H1 (cell line): ENCODE measurements at regions not wholly inside any gene's neighbourhood (a gene's known extent, or its start where the extent isn't known, plus 50 kb on each side); places are given as distances from the start of the nearest gene placed in this dataset.

Source experiments
- CTCF ChIA-PET: fragments of 300-600 bp; sonication (Branson Sonifier 250); formaldehyde crosslinking; loops from one replicate; lab custom pipeline; 2021; ENCODE audit not compliant: partially characterized antibody; lab: Charles Lee
- POLR2A ChIA-PET: fragments of 300-600 bp; sonication (Branson Sonifier 250); formaldehyde crosslinking; loops from one replicate; lab custom pipeline; 2021; ENCODE audit warnings: inconsistent platforms; ENCODE audit not compliant: partially characterized antibody; lab: Charles Lee
- DNase-seq, 2 experiments: peaks; one replicate each; pipeline versions ENCODE4 v3.0.0 to v3.0.0-alpha.2; 2010 to 2022; ENCODE audit warnings: low spot score in 2 of 2, low read depth in 1 of 2, mixed read lengths in 1 of 2
- FAIRE-seq: peaks from 2 replicates; lab custom pipeline; 2011; peaks lifted over from hg19 to GRCh38; lab: Jason Lieb, UNC
- H2AFZ ChIP-seq: 2 replicates; pipeline ENCODE4 v1.8.1; 2012; ENCODE audit warnings: low read length, inconsistent platforms
- H2AK5ac ChIP-seq: 2 replicates; pipeline ENCODE4 v1.6.1; 2013; ENCODE audit warnings: low read depth, low read length
- H2BK120ac ChIP-seq: replicated peaks from 2 replicates; pipeline ENCODE3; 2013; ENCODE audit warnings: low read depth, low read length, inconsistent platforms
- H2BK12ac ChIP-seq: 2 replicates; pipeline ENCODE4 v1.6.1; 2013; ENCODE audit warnings: low read depth, low read length
- H2BK15ac ChIP-seq: 2 replicates; pipeline ENCODE4 v1.6.1; 2013; ENCODE audit warnings: low read length
- H2BK20ac ChIP-seq: 2 replicates; pipeline ENCODE4 v1.6.1; 2013; ENCODE audit warnings: low read length
- H2BK5ac ChIP-seq: 2 replicates; pipeline ENCODE4 v1.6.1; 2013; ENCODE audit warnings: low read depth, low read length
- H3K14ac ChIP-seq: 2 replicates; pipeline ENCODE4 v1.6.1; 2013; ENCODE audit warnings: inconsistent platforms; ENCODE audit not compliant: insufficient read length
- H3K18ac ChIP-seq: 2 replicates; pipeline ENCODE4 v1.6.1; 2013; ENCODE audit warnings: low read length; ENCODE audit errors: extremely low read depth
- H3K23ac ChIP-seq: 2 replicates; pipeline ENCODE4 v1.6.1; 2013; ENCODE audit warnings: inconsistent platforms; ENCODE audit not compliant: insufficient read length
- H3K23me2 ChIP-seq: 2 replicates; pipeline ENCODE4 v1.6.1; 2013; ENCODE audit warnings: low read depth, low read length
- H3K27ac ChIP-seq: 2 replicates; pipeline ENCODE4 v1.6.1; 2011; ENCODE audit warnings: low read depth, low read length, inconsistent platforms
- H3K27me3 ChIP-seq, 4 experiments: replicated peaks in 1 of 4; 1 replicate in 1 of 4; 2 replicates in 3 of 4; pipeline versions ENCODE4 v1.6.1 to v1.8.1; 2011 to 2013; ENCODE audit warnings: low read length in 3 of 4, mild to moderate bottlenecking in 3 of 4, inconsistent platforms in 2 of 4, mixed read lengths in 2 of 4, moderate library complexity in 1 of 4; ENCODE audit not compliant: control insufficient read depth in 3 of 4, insufficient read depth in 3 of 4; ENCODE audit errors: extremely low read depth in 1 of 4
- H3K36me3 ChIP-seq, 4 experiments: 2 replicates each; pipeline versions ENCODE4 v1.6.1 to v1.8.1; 2011 to 2013; ENCODE audit warnings: mild to moderate bottlenecking in 4 of 4, low read length in 3 of 4, moderate library complexity in 2 of 4, control low read depth in 1 of 4, inconsistent platforms in 1 of 4; ENCODE audit not compliant: insufficient read depth in 4 of 4, control insufficient read depth in 2 of 4
- H3K4ac ChIP-seq: replicated peaks from 2 replicates; pipeline ENCODE3; 2013; ENCODE audit warnings: low read length, low read depth, mixed read lengths, inconsistent platforms; ENCODE audit not compliant: insufficient read length
- H3K4me1 ChIP-seq, 4 experiments: replicated peaks in 1 of 4; 1 replicate in 1 of 4; 2 replicates in 3 of 4; pipeline versions ENCODE4 v1.6.1 to v1.8.1; 2011 to 2013; ENCODE audit warnings: low read length in 3 of 4, inconsistent platforms in 2 of 4, mixed read lengths in 1 of 4; ENCODE audit not compliant: insufficient read depth in 4 of 4, control insufficient read depth in 3 of 4
- H3K4me2 ChIP-seq, 2 experiments: 2 replicates each; pipeline versions ENCODE4 v1.6.1 to v1.8.1; 2011 to 2013; ENCODE audit warnings: low read depth in 2 of 2, low read length in 2 of 2, control low read depth in 1 of 2, inconsistent platforms in 1 of 2, mild to moderate bottlenecking in 1 of 2; ENCODE audit not compliant: insufficient read depth in 1 of 2
- H3K4me3 ChIP-seq, 4 experiments: fragments of 200-600, 300-600 bp in 1 of 4; sonication (generic), shearing (Covaris generic), sonication (Bioruptor Twin) in 1 of 4; 2 replicates each; pipeline versions ENCODE4 v1.5.1 to v1.8.1; 2011 to 2016; ENCODE audit warnings: low read length in 4 of 4, low read depth in 3 of 4, control low read depth in 2 of 4, inconsistent platforms in 2 of 4, mild to moderate bottlenecking in 2 of 4, mixed read lengths in 1 of 4, moderate library complexity in 1 of 4; ENCODE audit not compliant: insufficient read depth in 2 of 4; ENCODE audit errors: extremely low read depth in 1 of 4
- H3K56ac ChIP-seq: replicated peaks from 2 replicates; pipeline ENCODE3; 2013; ENCODE audit warnings: low read depth, mild to moderate bottlenecking, mixed read lengths, low read length, inconsistent platforms; ENCODE audit not compliant: insufficient read length
- H3K79me1 ChIP-seq: 2 replicates; pipeline ENCODE4 v1.6.1; 2013; ENCODE audit warnings: low read depth, low read length, control low read depth
- H3K79me2 ChIP-seq, 2 experiments: 2 replicates each; pipeline versions ENCODE4 v1.6.1 to v1.8.1; 2012 to 2013; ENCODE audit warnings: low read length in 2 of 2, mild to moderate bottlenecking in 2 of 2, inconsistent platforms in 1 of 2; ENCODE audit not compliant: insufficient read depth in 2 of 2, control insufficient read depth in 1 of 2
- H3K9ac ChIP-seq, 4 experiments: replicated peaks in 1 of 4; 1 replicate in 1 of 4; 2 replicates in 3 of 4; pipeline versions ENCODE4 v1.6.1 to v1.8.1; 2011 to 2013; ENCODE audit warnings: low read depth in 3 of 4, low read length in 3 of 4, control low read depth in 2 of 4, mild to moderate bottlenecking in 2 of 4, moderate library complexity in 2 of 4, inconsistent platforms in 1 of 4; ENCODE audit errors: extremely low read depth in 1 of 4
- H3K9me3 ChIP-seq, 2 experiments: 2 replicates each; pipeline versions ENCODE4 v1.6.1 to v1.8.1; 2012 to 2013; ENCODE audit warnings: mild to moderate bottlenecking in 2 of 2, moderate library complexity in 2 of 2, control low read depth in 1 of 2, inconsistent platforms in 1 of 2, low read depth in 1 of 2, low read length in 1 of 2, mixed read lengths in 1 of 2; ENCODE audit not compliant: insufficient read depth in 2 of 2
- H4K20me1 ChIP-seq, 2 experiments: replicated peaks in 1 of 2; 2 replicates each; pipeline versions ENCODE3 to v1.8.1; 2011 to 2013; ENCODE audit warnings: inconsistent platforms in 2 of 2, low read length in 2 of 2, mild to moderate bottlenecking in 1 of 2; ENCODE audit not compliant: insufficient read depth in 2 of 2, control insufficient read depth in 1 of 2
- H4K5ac ChIP-seq: 2 replicates; pipeline ENCODE4 v1.6.1; 2013; ENCODE audit warnings: low read length, low read depth, mixed read lengths, inconsistent platforms; ENCODE audit not compliant: insufficient read length
- H4K8ac ChIP-seq: 2 replicates; pipeline ENCODE4 v1.8.0; 2013; ENCODE audit warnings: mild to moderate bottlenecking, moderate library complexity, low read length, inconsistent platforms; ENCODE audit not compliant: insufficient read depth; ENCODE audit errors: extremely low read depth
- H4K91ac ChIP-seq: replicated peaks from 2 replicates; pipeline ENCODE3; 2013; ENCODE audit warnings: low read length, mixed read lengths, inconsistent platforms; ENCODE audit not compliant: insufficient read length
- ASH2L ChIP-seq: fragments of 200-600, 300-600 bp; sonication (generic); IDR thresholded peaks from one replicate; pipeline ENCODE4 v1.7.1; 2017; ENCODE audit warnings: low read length
- POLR2AphosphoS5 ChIP-seq: IDR thresholded peaks from 2 replicates; pipeline ENCODE4 v1.6.1; 2011; ENCODE audit warnings: low read depth, low read length
- RNF2 ChIP-seq: fragments of 200-900, 300-1000 bp; sonication (generic); IDR thresholded peaks from 2 replicates; pipeline ENCODE4 v1.7.1; 2016; ENCODE audit warnings: borderline replicate concordance, low read depth, mild to moderate bottlenecking, antibody characterized with exemption, low read length; ENCODE audit not compliant: poor library complexity, severe bottlenecking; ENCODE audit errors: missing control alignments
- WGBS, 2 experiments: shearing (Covaris generic) in 1 of 2; methylation state at CpG; one replicate each; pipeline versions ENCODE4 v1.1.6 to v1.1.7; 2013 to 2015; ENCODE audit warnings: low lambda C conversion rate in 2 of 2, mixed read lengths in 2 of 2, inconsistent platforms in 1 of 2, low coverage in 1 of 2, missing lambda C conversion rate in 1 of 2; ENCODE audit not compliant: insufficient replicate concordance in 2 of 2, insufficient coverage in 1 of 2, insufficient read length in 1 of 2; ENCODE audit errors: extremely low coverage in 1 of 2, missing lambda C conversion rate in 1 of 2; 5-methylcytosine and 5-hydroxymethylcytosine counted together

GRCh38 chr3:162398554-162398953, 901.9 kb downstream of the OTOL1 start:
- H3K14ac ChIP-seq: no peak overlapping the region
- H3K79me2 ChIP-seq: no peaks in the 10 kb centered on the region
- no peak overlapping the region for H4K8ac ChIP-seq
- H3K23ac ChIP-seq: no peak overlapping the region
- H3K9me3 ChIP-seq: peaks cover 7 to 10% of the 10 kb centered on the region in 2 experiments; a peak in 2 of 4 replicates
- no peak overlapping the region for H3K4me2 ChIP-seq
- no peak overlapping the region for H2BK15ac ChIP-seq
- no peak overlapping the region for H3K4ac ChIP-seq
- WGBS, 2 experiments: 88% methylated on average over 2 of the region's 2 CpGs; no CpG with 5 or more reads in 1 of the 2 experiments
- POLR2A ChIA-PET: no interaction called here
- no peaks in the 10 kb centered on the region for H3K23me2 ChIP-seq
- H2BK5ac ChIP-seq: no peak overlapping the region
- no peaks in the 10 kb centered on the region for H4K20me1 ChIP-seq
- no peak for TF ChIP-seq POLR2AphosphoS5
- TF ChIP-seq ASH2L: no peak
- TF ChIP-seq RNF2: no peak
- no peak overlapping the region for H2BK20ac ChIP-seq
- no peak overlapping the region for H2BK120ac ChIP-seq
- H4K5ac ChIP-seq: no peak overlapping the region
- H2AFZ ChIP-seq: no peak overlapping the region
- H3K4me1 ChIP-seq: no peaks in the 10 kb centered on the region
- no peak overlapping the region for H3K9ac ChIP-seq
- H3K27me3 ChIP-seq: no peaks in the 10 kb centered on the region
- no peak overlapping the region for H3K4me3 ChIP-seq
- H3K79me1 ChIP-seq: no peaks in the 10 kb centered on the region
- H3K27ac ChIP-seq: no peak overlapping the region
- no peak overlapping the region for H2AK5ac ChIP-seq
- CTCF ChIA-PET: interaction anchor here (1.0 kb wide), 1 partner anchor 25 kb away, joined by 3 read pairs; no protein-coding TSS in a partner anchor
- H3K56ac ChIP-seq: no peak overlapping the region
- DNase-seq: no peak
- no peak overlapping the region for H2BK12ac ChIP-seq
- H4K91ac ChIP-seq: no peak overlapping the region
- no peak overlapping the region for H3K18ac ChIP-seq
- H3K36me3 ChIP-seq: no peaks in the 10 kb centered on the region
- no peak for FAIRE-seq
